ENCODE measurements at regions not wholly inside any gene's neighbourhood (a gene's known extent, or its start where the extent isn't known, plus 50 kb on each side); places are given as distances from the start of the nearest gene placed in this dataset.

GRCh38 chr10:64635906-64636305, 1114.7 kb downstream of the REEP3 start:
- peaks cover 7% of the 10 kb centered on the region for H3K4me1 Mint-ChIP-seq (ENCODE audit: low read depth, unreplicated experiment)
- TF ChIP-seq CTCF (IDR thresholded peaks at IDR 0.05; ENCODE audit: unreplicated experiment) = no peak
- H3K9me3 Mint-ChIP-seq (ENCODE audit: low read depth, unreplicated experiment) = no peaks in the 10 kb centered on the region
- DNase-seq = no peak
- H3K27me3 Mint-ChIP-seq (ENCODE audit: unreplicated experiment) = no peaks in the 10 kb centered on the region
- CTCF ChIA-PET = interaction anchor here (0.7 kb wide), 1 partner anchor 34 kb away, joined by 3 read pairs; no protein-coding TSS in a partner anchor
- H3K36me3 Mint-ChIP-seq (ENCODE audit: insufficient read depth, unreplicated experiment) = no peaks in the 10 kb centered on the region
- H3K27ac Mint-ChIP-seq (ENCODE audit: unreplicated experiment) = no peak overlapping the region
- intact Hi-C loops (cut with micrococcal nuclease; ENCODE audit: unreplicated experiment) = no loop called here
- BruUV-seq (replicated peaks) = no TSS peak
- no peak overlapping the region for H3K4me3 Mint-ChIP-seq (ENCODE audit: low read depth, unreplicated experiment)

- H3K4me1 Mint-ChIP-seq (ENCODE audit: low read depth, unreplicated experiment) = peaks cover 1% of the 10 kb centered on the region
- no peaks in the 10 kb centered on the region for H3K36me3 Mint-ChIP-seq (ENCODE audit: insufficient read depth, unreplicated experiment)
- intact Hi-C loops (cut with micrococcal nuclease; ENCODE audit: unreplicated experiment) = no loop called here
- H3K9me3 Mint-ChIP-seq (ENCODE audit: low read depth, unreplicated experiment) = no peaks in the 10 kb centered on the region
- TF ChIP-seq CTCF (IDR thresholded peaks at IDR 0.05; ENCODE audit: unreplicated experiment) = no peak
- CTCF ChIA-PET = interaction anchor here (0.7 kb wide), 1 partner anchor 33 kb away, joined by 3 read pairs; no protein-coding TSS in a partner anchor
- H3K4me3 Mint-ChIP-seq (ENCODE audit: low read depth, unreplicated experiment) = no peak overlapping the region
- DNase-seq = no peak
- no TSS peak for BruUV-seq (replicated peaks)
- no peak overlapping the region for H3K27ac Mint-ChIP-seq (ENCODE audit: unreplicated experiment)
- H3K27me3 Mint-ChIP-seq (ENCODE audit: unreplicated experiment) = no peaks in the 10 kb centered on the region
Observed at GRCh38 chr10:64636461-64636860, 1115.3 kb downstream of the REEP3 start.

GRCh38 chr10:64637939-64638338, 1116.7 kb downstream of the REEP3 start:
- no peaks in the 10 kb centered on the region for H3K9me3 Mint-ChIP-seq (ENCODE audit: low read depth, unreplicated experiment)
- no peak for TF ChIP-seq CTCF (IDR thresholded peaks at IDR 0.05; ENCODE audit: unreplicated experiment)
- no peak overlapping the region for H3K4me3 Mint-ChIP-seq (ENCODE audit: low read depth, unreplicated experiment)
- H3K27ac Mint-ChIP-seq (ENCODE audit: unreplicated experiment) = no peak overlapping the region
- no peaks in the 10 kb centered on the region for H3K4me1 Mint-ChIP-seq (ENCODE audit: low read depth, unreplicated experiment)
- CTCF ChIA-PET = no interaction called here
- no peaks in the 10 kb centered on the region for H3K36me3 Mint-ChIP-seq (ENCODE audit: insufficient read depth, unreplicated experiment)
- H3K27me3 Mint-ChIP-seq (ENCODE audit: unreplicated experiment) = no peaks in the 10 kb centered on the region
- BruUV-seq (replicated peaks) = no TSS peak
- DNase-seq = no peak
- intact Hi-C loops (cut with micrococcal nuclease; ENCODE audit: unreplicated experiment) = no loop called here

GRCh38 chr10:64648915-64649314, 1127.7 kb downstream of the REEP3 start:
- no peaks in the 10 kb centered on the region for H3K9me3 Mint-ChIP-seq (ENCODE audit: low read depth, unreplicated experiment)
- peak; percentile 33 for DNase-seq
- H3K27me3 Mint-ChIP-seq (ENCODE audit: unreplicated experiment) = no peaks in the 10 kb centered on the region
- no peaks in the 10 kb centered on the region for H3K4me1 Mint-ChIP-seq (ENCODE audit: low read depth, unreplicated experiment)
- H3K4me3 Mint-ChIP-seq (ENCODE audit: low read depth, unreplicated experiment) = no peak overlapping the region
- CTCF ChIA-PET = no interaction called here
- intact Hi-C loops (cut with micrococcal nuclease; ENCODE audit: unreplicated experiment) = no loop called here
- no peaks in the 10 kb centered on the region for H3K36me3 Mint-ChIP-seq (ENCODE audit: insufficient read depth, unreplicated experiment)
- BruUV-seq (replicated peaks) = no TSS peak
- no peak for TF ChIP-seq CTCF (IDR thresholded peaks at IDR 0.05; ENCODE audit: unreplicated experiment)
- H3K27ac Mint-ChIP-seq (ENCODE audit: unreplicated experiment) = no peak overlapping the region
